ENCODE measurements at regions not wholly inside any gene's neighbourhood (a gene's known extent, or its start where the extent isn't known, plus 50 kb on each side); places are given as distances from the start of the nearest gene placed in this dataset.

DNA sequence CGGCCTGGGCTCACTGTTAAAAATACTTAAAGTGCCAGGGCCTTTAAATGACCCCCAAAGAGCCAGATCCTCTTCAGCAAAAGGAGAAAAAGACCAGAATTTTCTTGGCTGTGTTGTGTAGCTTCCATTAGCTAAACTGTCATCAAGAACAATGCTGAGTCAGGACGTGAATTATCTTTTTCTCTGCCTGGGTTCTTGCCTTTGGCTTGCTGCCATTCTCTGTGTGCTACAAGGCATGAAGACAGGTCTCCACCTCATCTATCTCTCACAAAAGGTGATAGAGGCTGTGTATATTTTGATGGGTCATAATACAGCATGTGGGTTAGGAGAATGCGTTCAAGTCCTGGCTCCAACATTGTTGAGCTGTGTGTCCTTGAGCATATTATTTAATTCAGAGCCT is 52.4 kb upstream of the SELENOK start:
- no peak for DNase-seq

DNA sequence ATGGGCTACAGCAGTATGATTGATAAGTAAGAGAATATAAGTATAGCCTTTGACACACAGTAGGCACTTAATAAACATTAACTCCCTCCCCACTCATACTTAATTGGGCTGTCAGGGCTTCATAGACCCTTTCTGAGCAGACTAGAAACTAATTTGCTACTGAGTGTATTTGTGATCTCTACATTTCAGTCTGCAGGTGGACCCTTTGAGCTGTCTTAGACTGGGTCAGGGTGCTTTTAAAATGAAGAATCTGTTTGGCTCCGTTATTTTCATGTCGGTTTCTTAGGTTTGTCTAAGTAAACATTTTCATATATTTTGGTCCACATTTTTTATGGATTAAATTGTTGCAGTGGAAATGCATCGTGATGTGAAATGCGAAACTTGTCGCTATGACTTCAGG is 50.3 kb upstream of the SELENOK start:
- no peak for DNase-seq

All from suppressor macrophage treated with lipopolysaccharide for 4 hours (primary cell).